GM23338 (cell line): ENCODE measurements at regions not wholly inside any gene's neighbourhood (a gene's known extent, or its start where the extent isn't known, plus 50 kb on each side); places are given as distances from the start of the nearest gene placed in this dataset.

Experiments
- ATAC-seq: fragments of 200-7000 bp; cut with Tn5 transposase; 3 replicates; pipeline ENCODE4 v1.9.1; 2020
- DNase-seq: peaks from one replicate; pipeline ENCODE4 v3.0.0-alpha.2; 2015; ENCODE audit warnings: low spot score
- H2AFZ ChIP-seq: fragments of 200-600 bp; sonication (generic); 2 replicates; pipeline ENCODE4 v1.8.0; 2016; ENCODE audit warnings: antibody characterized with exemption, mild to moderate bottlenecking, moderate library complexity
- H3F3A ChIP-seq: fragments of 200-600 bp; sonication (generic); replicated peaks from 2 replicates; pipeline ENCODE4 v1.8.0; 2017; ENCODE audit warnings: antibody characterized with exemption, mixed run types, low read depth
- H3K27ac ChIP-seq: fragments of 200-600 bp; sonication (generic); 2 replicates; pipeline ENCODE4 v1.6.1; 2016; ENCODE audit warnings: low read depth
- H3K27me3 ChIP-seq: fragments of 200-600 bp; sonication (generic); 2 replicates; pipeline ENCODE4 v1.8.0; 2016; ENCODE audit warnings: mild to moderate bottlenecking, mixed run types, moderate library complexity; ENCODE audit not compliant: insufficient read depth
- H3K36me3 ChIP-seq: fragments of 200-600 bp; sonication (generic); 2 replicates; pipeline ENCODE4 v1.8.0; 2016; ENCODE audit warnings: mild to moderate bottlenecking; ENCODE audit not compliant: insufficient read depth
- H3K4me1 ChIP-seq: fragments of 200-600 bp; sonication (generic); 2 replicates; pipeline ENCODE4 v1.8.0; 2016; ENCODE audit warnings: mild to moderate bottlenecking, moderate library complexity; ENCODE audit not compliant: insufficient read depth
- H3K4me2 ChIP-seq: fragments of 200-600 bp; sonication (generic); 2 replicates; pipeline ENCODE4 v1.7.1; 2017; ENCODE audit warnings: mixed run types
- H3K4me3 ChIP-seq: fragments of 200-600 bp; sonication (generic); 2 replicates; pipeline ENCODE4 v1.6.1; 2016; ENCODE audit warnings: mixed run types
- H3K79me2 ChIP-seq: fragments of 200-600 bp; sonication (generic); replicated peaks from 2 replicates; pipeline ENCODE4 v1.8.0; 2017; ENCODE audit warnings: mild to moderate bottlenecking; ENCODE audit not compliant: insufficient read depth
- H3K9me2 ChIP-seq: fragments of 200-600 bp; sonication (generic); 2 replicates; pipeline ENCODE4 v1.8.0; 2017; ENCODE audit not compliant: insufficient read depth
- H4K20me1 ChIP-seq: fragments of 200-600 bp; sonication (generic); replicated peaks from 2 replicates; pipeline ENCODE4 v1.8.0; 2017; ENCODE audit warnings: mild to moderate bottlenecking; ENCODE audit not compliant: insufficient read depth
- H3K27ac Mint-ChIP-seq: 2 replicates; pipeline ENCODE4 v1.8.0; 2020; ENCODE audit warnings: inconsistent platforms, mild to moderate bottlenecking, moderate library complexity, mixed read lengths
- H3K27me3 Mint-ChIP-seq: 3 replicates; pipeline ENCODE4 v1.8.0; 2022; ENCODE audit warnings: low read depth, mild to moderate bottlenecking, moderate library complexity, mixed read lengths, inconsistent platforms; ENCODE audit not compliant: insufficient read depth, poor library complexity
- H3K36me3 Mint-ChIP-seq: 3 replicates; pipeline ENCODE4 v1.8.0; 2021; ENCODE audit warnings: low read depth, mild to moderate bottlenecking, inconsistent platforms, moderate library complexity, mixed read lengths
- H3K4me1 Mint-ChIP-seq: 3 replicates; pipeline ENCODE4 v1.8.0; 2020; ENCODE audit warnings: mild to moderate bottlenecking, inconsistent platforms, mixed read lengths
- H3K4me3 Mint-ChIP-seq: 3 replicates; pipeline ENCODE4 v1.8.0; 2021; ENCODE audit warnings: moderate library complexity, mild to moderate bottlenecking, inconsistent platforms, mixed read lengths
- H3K9me3 Mint-ChIP-seq: 3 replicates; pipeline ENCODE4 v1.8.0; 2020; ENCODE audit warnings: moderate library complexity, mild to moderate bottlenecking, inconsistent platforms, mixed read lengths
- CREB1 ChIP-seq: fragments of 250-450 bp; sonication (Bioruptor Pico); IDR thresholded peaks from 2 replicates; pipeline ENCODE4 v1.5.0; 2020; ENCODE audit warnings: low read depth, mild to moderate bottlenecking, moderate library complexity
- CTCF ChIP-seq, 2 experiments: fragments of 200-600 bp in 1 of 2; sonication (generic) in 1 of 2; conservative IDR thresholded peaks; 2 replicates each; pipeline versions ENCODE4 v1.5.1 to v1.6.1; 2016 to 2017; ENCODE audit warnings: antibody characterized with exemption in 2 of 2, low read depth in 2 of 2, mild to moderate bottlenecking in 2 of 2, moderate library complexity in 1 of 2
- EZH2 ChIP-seq: fragments of 200-600 bp; sonication (generic); IDR thresholded peaks from one replicate; pipeline ENCODE4 v1.8.0; 2017; ENCODE audit warnings: antibody characterized with exemption, mild to moderate bottlenecking, low read depth; ENCODE audit not compliant: unreplicated experiment
- EZH2phosphoT487 ChIP-seq: fragments of 200-600 bp; sonication (generic); IDR thresholded peaks from one replicate; pipeline ENCODE4 v1.8.1; 2018; ENCODE audit warnings: antibody characterized with exemption; ENCODE audit not compliant: unreplicated experiment
- NANOG ChIP-seq: IDR thresholded peaks from 2 replicates; pipeline ENCODE4 v1.6.1; 2016; ENCODE audit warnings: antibody characterized with exemption, borderline replicate concordance
- POLR2AphosphoS5 ChIP-seq: IDR thresholded peaks from 2 replicates; pipeline ENCODE4 v1.6.1; 2016; ENCODE audit warnings: antibody characterized with exemption, low read depth
- STAT1 ChIP-seq: IDR thresholded peaks from one replicate; pipeline ENCODE4 v1.6.1; 2016; ENCODE audit warnings: antibody characterized with exemption; ENCODE audit not compliant: unreplicated experiment
- ZNF114 ChIP-seq: fragments of 250-450 bp; sonication (Bioruptor Pico); IDR thresholded peaks from 2 replicates; pipeline ENCODE4 v1.5.0; 2020; ENCODE audit warnings: mild to moderate bottlenecking, moderate library complexity
- ZNF331 ChIP-seq: fragments of 250-450 bp; sonication (Bioruptor Pico); IDR thresholded peaks from 2 replicates; pipeline ENCODE4 v1.5.0; 2020; ENCODE audit warnings: low read depth, mild to moderate bottlenecking, moderate library complexity
- TF ChIP-seq, protein P1 (sequence below): IDR thresholded peaks from 2 replicates; pipeline ENCODE4 v1.6.1; 2016; ENCODE audit warnings: antibody characterized with exemption

GRCh38 chr1:69313118-69313517, 254.6 kb upstream of the LRRC7 start:
- Mint-ChIP-seq H3K4me3 (no peak overlapping the region), H3K36me3 (no peaks in the 10 kb centered on the region), H3K27ac (no peak overlapping the region), H3K4me1 (peaks cover 10% of the 10 kb centered on the region; the same call in 2 of the 3 replicates), H3K27me3 (no peaks in the 10 kb centered on the region), H3K9me3 (no peaks in the 10 kb centered on the region)
- Histone ChIP-seq H3K36me3 (no peaks in the 10 kb centered on the region), H3K27me3 (no peaks in the 10 kb centered on the region), H3K27ac (no peak overlapping the region), H3K79me2 (no peaks in the 10 kb centered on the region), H3K4me1 (no peaks in the 10 kb centered on the region), H4K20me1 (no peaks in the 10 kb centered on the region), H3F3A (no peaks in the 10 kb centered on the region), H3K4me2 (no peak overlapping the region), H3K9me2 (no peaks in the 10 kb centered on the region), H3K4me3 (no peak overlapping the region), H2AFZ (peak overlapping the region; percentile 92; the same call in 1 of the 2 replicates)
- TF ChIP-seq EZH2 (no peak), CTCF (conservative IDR thresholded peaks at IDR 0.05; ENCODE audit: low read depth in 2 of 2) (0 out of 4 replicates have a peak, but pooled peaks of 1 of the 2 experiments have one; percentile 0)
- DNase-seq = no peak
- ATAC-seq = peak; percentile 13; the same call in 2 of the 3 replicates

DNA sequence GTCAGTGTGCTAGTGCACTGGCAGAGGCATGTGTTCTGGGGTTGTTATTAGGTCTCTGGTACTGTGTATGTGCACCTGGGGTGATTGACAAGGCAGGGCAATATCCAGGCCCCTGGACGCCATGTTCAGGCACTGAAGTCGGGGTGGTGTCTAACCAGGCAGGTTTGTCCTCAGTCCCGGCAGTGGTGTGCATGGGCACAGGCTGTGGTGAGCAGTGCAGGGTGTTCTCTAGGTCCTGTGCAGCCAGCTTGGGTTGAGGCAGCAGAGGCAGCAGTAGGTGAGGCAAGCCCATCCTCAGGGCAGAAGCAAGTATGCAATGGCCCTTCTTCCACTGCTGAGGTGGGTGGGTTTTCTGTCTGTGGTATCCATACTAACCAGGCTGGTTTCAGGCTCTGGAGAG, 252.3 kb upstream of the LRRC7 start:
- TF ChIP-seq NANOG (no peak), ZNF331 (CRISPR knock-in tag) (no peak), ZNF114 (CRISPR knock-in tag) (no peak), CTCF (conservative IDR thresholded peaks at IDR 0.05; ENCODE audit: low read depth in 2 of 2) (no peak), POLR2AphosphoS5 (no peak), CREB1 (no peak), STAT1 (no peak), EZH2phosphoT487 (no peak)
- TF ChIP-seq, protein P1, sequence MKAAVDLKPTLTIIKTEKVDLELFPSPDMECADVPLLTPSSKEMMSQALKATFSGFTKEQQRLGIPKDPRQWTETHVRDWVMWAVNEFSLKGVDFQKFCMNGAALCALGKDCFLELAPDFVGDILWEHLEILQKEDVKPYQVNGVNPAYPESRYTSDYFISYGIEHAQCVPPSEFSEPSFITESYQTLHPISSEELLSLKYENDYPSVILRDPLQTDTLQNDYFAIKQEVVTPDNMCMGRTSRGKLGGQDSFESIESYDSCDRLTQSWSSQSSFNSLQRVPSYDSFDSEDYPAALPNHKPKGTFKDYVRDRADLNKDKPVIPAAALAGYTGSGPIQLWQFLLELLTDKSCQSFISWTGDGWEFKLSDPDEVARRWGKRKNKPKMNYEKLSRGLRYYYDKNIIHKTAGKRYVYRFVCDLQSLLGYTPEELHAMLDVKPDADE = no peak
- no peaks in the 10 kb centered on the region for H4K20me1 ChIP-seq
- no peak overlapping the region for H2AFZ ChIP-seq
- no peak overlapping the region for H3K4me3 ChIP-seq
- no peaks in the 10 kb centered on the region for H3F3A ChIP-seq
- DNase-seq (no peak), ATAC-seq (no peak; the same call in 2 of the 3 replicates)
- H3K4me1 Mint-ChIP-seq = peaks cover 15% of the 10 kb centered on the region; the same call in 2 of the 3 replicates
- no peaks in the 10 kb centered on the region for H3K27me3 ChIP-seq
- no peak overlapping the region for H3K4me2 ChIP-seq
- H3K9me2 ChIP-seq = no peaks in the 10 kb centered on the region
- no peaks in the 10 kb centered on the region for H3K79me2 ChIP-seq
- no peaks in the 10 kb centered on the region for H3K9me3 Mint-ChIP-seq
- H3K27ac ChIP-seq = no peak overlapping the region
- H3K4me1 ChIP-seq = 0 out of 2 replicates have a peak, but pooled peaks cover 7% of the 10 kb centered on the region
- H3K36me3 Mint-ChIP-seq = no peaks in the 10 kb centered on the region
- H3K4me3 Mint-ChIP-seq = no peak overlapping the region
- H3K36me3 ChIP-seq = no peaks in the 10 kb centered on the region
- H3K27ac Mint-ChIP-seq = peak overlapping the region; percentile 50; the same call in 1 of the 2 replicates
- no peaks in the 10 kb centered on the region for H3K27me3 Mint-ChIP-seq
